WTC11 (cell line): ENCODE measurements at regions not wholly inside any gene's neighbourhood (a gene's known extent, or its start where the extent isn't known, plus 50 kb on each side); places are given as distances from the start of the nearest gene placed in this dataset.

Source experiments
- ATAC-seq: fragments of 200-7000 bp; cut with Tn5 transposase; 2 replicates; pipeline ENCODE4 v1.10.0; 2021; ENCODE audit warnings: mild to moderate bottlenecking, moderate library complexity
- CTCF ChIA-PET: fragments of 300-600 bp; sonication (Branson Sonifier 250); formaldehyde crosslinking; loops from one replicate; lab custom pipeline; 2021; ENCODE audit warnings: antibody characterized with exemption; lab: Charles Lee
- POLR2A ChIA-PET: fragments of 350-600 bp; sonication (Branson Sonifier 250); formaldehyde crosslinking; loops from one replicate; lab custom pipeline; 2021; ENCODE audit warnings: antibody characterized with exemption; lab: Charles Lee
- DNase-seq: peaks from one replicate; pipeline ENCODE4 v3.0.0; 2021; ENCODE audit warnings: low spot score
- H3K27ac Mint-ChIP-seq: 2 replicates; pipeline ENCODE4 v1.8.0; 2021; ENCODE audit warnings: mixed read lengths
- H3K27me3 Mint-ChIP-seq: 2 replicates; pipeline ENCODE4 v1.8.0; 2021; ENCODE audit warnings: low read depth, mild to moderate bottlenecking, moderate library complexity, mixed read lengths
- H3K36me3 Mint-ChIP-seq: 2 replicates; pipeline ENCODE4 v1.8.0; 2021; ENCODE audit warnings: mixed read lengths
- H3K4me1 Mint-ChIP-seq: 2 replicates; pipeline ENCODE4 v1.8.0; 2022; ENCODE audit warnings: mixed read lengths
- H3K4me3 Mint-ChIP-seq: 2 replicates; pipeline ENCODE4 v1.8.0; 2021; ENCODE audit warnings: mild to moderate bottlenecking, moderate library complexity, mixed read lengths
- H3K9me3 Mint-ChIP-seq: 2 replicates; pipeline ENCODE4 v1.8.0; 2021; ENCODE audit warnings: mixed read lengths
- ATF1 ChIP-seq: sonication (generic); formaldehyde crosslinking; IDR thresholded peaks from 2 replicates; pipeline ENCODE4 v1.8.1; 2023; ENCODE audit warnings: mild to moderate bottlenecking, moderate library complexity, missing genetic modification reagents
- ATF6 ChIP-seq: sonication (generic); formaldehyde crosslinking; IDR thresholded peaks from 2 replicates; pipeline ENCODE4 v1.8.1; 2023; ENCODE audit warnings: mild to moderate bottlenecking, missing genetic modification reagents
- CREB1 ChIP-seq: sonication (generic); formaldehyde crosslinking; IDR thresholded peaks from 2 replicates; pipeline ENCODE4 v1.8.0; 2023; ENCODE audit warnings: mild to moderate bottlenecking, missing genetic modification reagents
- CREM ChIP-seq: sonication (generic); formaldehyde crosslinking; IDR thresholded peaks from 2 replicates; pipeline ENCODE4 v1.8.1; 2022; ENCODE audit warnings: mild to moderate bottlenecking, missing genetic modification reagents, moderate library complexity
- E2F1 ChIP-seq: sonication (generic); formaldehyde crosslinking; IDR thresholded peaks from 2 replicates; pipeline ENCODE4 v1.8.0; 2022; ENCODE audit warnings: mild to moderate bottlenecking, missing genetic modification reagents
- ESRRA ChIP-seq: sonication (generic); formaldehyde crosslinking; IDR thresholded peaks from 2 replicates; pipeline ENCODE4 v1.8.1; 2022; ENCODE audit warnings: mild to moderate bottlenecking, missing genetic modification reagents, borderline replicate concordance
- GTF2I ChIP-seq: fragments of 250-450 bp; sonication (Bioruptor Pico); conservative IDR thresholded peaks from 2 replicates; pipeline ENCODE4 v1.4.0; 2021; ENCODE audit warnings: mild to moderate bottlenecking
- IRF1 ChIP-seq: sonication (generic); formaldehyde crosslinking; IDR thresholded peaks from 2 replicates; pipeline ENCODE4 v1.8.0; 2023; ENCODE audit warnings: missing genetic modification reagents
- JUN ChIP-seq: sonication (generic); formaldehyde crosslinking; IDR thresholded peaks from 2 replicates; pipeline ENCODE4 v1.8.0; 2023; ENCODE audit warnings: mild to moderate bottlenecking, missing genetic modification reagents
- NFYB ChIP-seq: sonication (generic); formaldehyde crosslinking; conservative IDR thresholded peaks from 2 replicates; pipeline ENCODE4 v1.8.0; 2022; ENCODE audit warnings: low read depth, missing genetic modification reagents
- NR1H2 ChIP-seq: sonication (generic); formaldehyde crosslinking; IDR thresholded peaks from 2 replicates; pipeline ENCODE4 v1.9.0; 2021; ENCODE audit warnings: mild to moderate bottlenecking, moderate library complexity, missing genetic modification reagents
- PRDM15 ChIP-seq: sonication (generic); formaldehyde crosslinking; IDR thresholded peaks from 2 replicates; pipeline ENCODE4 v1.8.0; 2022; ENCODE audit warnings: missing genetic modification reagents
- RELA ChIP-seq: sonication (generic); formaldehyde crosslinking; IDR thresholded peaks from 2 replicates; pipeline ENCODE4 v1.8.1; 2022; ENCODE audit warnings: missing genetic modification reagents, mild to moderate bottlenecking, borderline replicate concordance
- SMAD3 ChIP-seq: sonication (generic); formaldehyde crosslinking; IDR thresholded peaks from 2 replicates; pipeline ENCODE4 v1.8.0; 2022; ENCODE audit warnings: missing genetic modification reagents, mild to moderate bottlenecking, borderline replicate concordance
- TCF7 ChIP-seq: sonication (generic); formaldehyde crosslinking; IDR thresholded peaks from 2 replicates; pipeline ENCODE4 v1.8.0; 2022; ENCODE audit warnings: mild to moderate bottlenecking, low read depth, missing genetic modification reagents, moderate library complexity
- ZBTB43 ChIP-seq: sonication (generic); formaldehyde crosslinking; IDR thresholded peaks from 2 replicates; pipeline ENCODE4 v1.8.1; 2023; ENCODE audit warnings: mild to moderate bottlenecking, missing genetic modification reagents
- ZNF425 ChIP-seq: fragments of 250-450 bp; sonication (Bioruptor Pico); conservative IDR thresholded peaks from 2 replicates; pipeline ENCODE4 v1.9.0; 2021; ENCODE audit warnings: mild to moderate bottlenecking

GRCh38 chr1:98813738-98814309, 152.3 kb downstream of the SNX7 start:
- Mint-ChIP-seq H3K4me3 (no peak overlapping the region), H3K9me3 (peaks cover 28% of the 10 kb centered on the region), H3K36me3 (peaks cover 16% of the 10 kb centered on the region), H3K27me3 (no peaks in the 10 kb centered on the region), H3K27ac (no peak overlapping the region), H3K4me1 (no peaks in the 10 kb centered on the region)
- ChIA-PET CTCF (no interaction called here), POLR2A (no interaction called here)
- no peak for DNase-seq
- TF ChIP-seq ZBTB43 (CRISPR knock-in tag) = no peak
- TF ChIP-seq TCF7 = no peak
- no peak for TF ChIP-seq NFYB (CRISPR knock-in tag)
- TF ChIP-seq RELA (CRISPR knock-in tag) = no peak
- no peak for TF ChIP-seq PRDM15
- TF ChIP-seq ZNF425 = no peak
- no peak for TF ChIP-seq ATF1 (CRISPR knock-in tag)
- TF ChIP-seq SMAD3 (CRISPR knock-in tag) = no peak
- TF ChIP-seq CREB1 (CRISPR knock-in tag) = no peak
- no peak for TF ChIP-seq E2F1 (CRISPR knock-in tag)
- TF ChIP-seq CREM = no peak
- no peak for TF ChIP-seq JUN (CRISPR knock-in tag)
- TF ChIP-seq GTF2I (CRISPR knock-in tag) = no peak
- no peak for TF ChIP-seq ESRRA
- no peak for TF ChIP-seq IRF1 (CRISPR knock-in tag)
- ATAC-seq = no peak

- Mint-ChIP-seq H3K36me3 (peaks cover 4% of the 10 kb centered on the region; the same call in 1 of the 2 replicates), H3K27me3 (no peaks in the 10 kb centered on the region), H3K4me3 (no peak overlapping the region), H3K9me3 (peaks cover 17% of the 10 kb centered on the region), H3K27ac (no peak overlapping the region), H3K4me1 (no peaks in the 10 kb centered on the region)
- ATAC-seq (no peak; the same call in 1 of the 2 replicates), DNase-seq (no peak)
- POLR2A ChIA-PET = no interaction called here
- CTCF ChIA-PET = no interaction called here
- TF ChIP-seq ATF6 (CRISPR knock-in tag) (no peak), NR1H2 (CRISPR knock-in tag) (no peak)
- TF ChIP-seq, all 79 proteins: peak for 0
These were observed 156.3 kb downstream of the SNX7 start for GRCh38 chr1:98817821-98818220.
